ENCODE measurements at regions not wholly inside any gene's neighbourhood (a gene's known extent, or its start where the extent isn't known, plus 50 kb on each side); places are given as distances from the start of the nearest gene placed in this dataset.
"Not testable (repeated sequence)": the region's sequence is repeated elsewhere in the genome, so short reads cannot be mapped to it uniquely, and the experiment has no call there.

DNA sequence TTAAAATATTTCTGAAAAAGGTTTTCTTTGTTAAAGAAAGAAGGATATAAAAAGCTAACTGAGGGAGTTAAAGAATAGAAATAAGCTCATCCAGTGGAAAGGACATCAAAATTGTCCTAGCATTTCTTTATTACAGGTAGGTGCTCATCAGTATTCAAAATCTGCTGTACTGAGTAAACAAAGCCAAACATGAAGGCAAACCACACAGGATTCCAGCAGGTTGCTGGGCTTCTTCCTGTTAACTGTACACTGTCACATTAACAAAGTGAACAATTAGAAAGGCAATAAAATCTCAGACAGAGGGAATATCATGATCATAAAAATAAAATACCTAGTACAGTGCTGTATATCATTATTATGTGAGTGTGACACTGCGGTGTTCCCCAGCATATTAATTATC is 1541.0 kb downstream of the SLITRK5 start:
- H3K27ac Mint-ChIP-seq (ENCODE audit: unreplicated experiment), result no peak overlapping the region
- TF ChIP-seq, protein P1, sequence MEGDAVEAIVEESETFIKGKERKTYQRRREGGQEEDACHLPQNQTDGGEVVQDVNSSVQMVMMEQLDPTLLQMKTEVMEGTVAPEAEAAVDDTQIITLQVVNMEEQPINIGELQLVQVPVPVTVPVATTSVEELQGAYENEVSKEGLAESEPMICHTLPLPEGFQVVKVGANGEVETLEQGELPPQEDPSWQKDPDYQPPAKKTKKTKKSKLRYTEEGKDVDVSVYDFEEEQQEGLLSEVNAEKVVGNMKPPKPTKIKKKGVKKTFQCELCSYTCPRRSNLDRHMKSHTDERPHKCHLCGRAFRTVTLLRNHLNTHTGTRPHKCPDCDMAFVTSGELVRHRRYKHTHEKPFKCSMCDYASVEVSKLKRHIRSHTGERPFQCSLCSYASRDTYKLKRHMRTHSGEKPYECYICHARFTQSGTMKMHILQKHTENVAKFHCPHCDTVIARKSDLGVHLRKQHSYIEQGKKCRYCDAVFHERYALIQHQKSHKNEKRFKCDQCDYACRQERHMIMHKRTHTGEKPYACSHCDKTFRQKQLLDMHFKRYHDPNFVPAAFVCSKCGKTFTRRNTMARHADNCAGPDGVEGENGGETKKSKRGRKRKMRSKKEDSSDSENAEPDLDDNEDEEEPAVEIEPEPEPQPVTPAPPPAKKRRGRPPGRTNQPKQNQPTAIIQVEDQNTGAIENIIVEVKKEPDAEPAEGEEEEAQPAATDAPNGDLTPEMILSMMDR (IDR thresholded peaks at IDR 0.05; ENCODE audit: unreplicated experiment), result no peak

DNA sequence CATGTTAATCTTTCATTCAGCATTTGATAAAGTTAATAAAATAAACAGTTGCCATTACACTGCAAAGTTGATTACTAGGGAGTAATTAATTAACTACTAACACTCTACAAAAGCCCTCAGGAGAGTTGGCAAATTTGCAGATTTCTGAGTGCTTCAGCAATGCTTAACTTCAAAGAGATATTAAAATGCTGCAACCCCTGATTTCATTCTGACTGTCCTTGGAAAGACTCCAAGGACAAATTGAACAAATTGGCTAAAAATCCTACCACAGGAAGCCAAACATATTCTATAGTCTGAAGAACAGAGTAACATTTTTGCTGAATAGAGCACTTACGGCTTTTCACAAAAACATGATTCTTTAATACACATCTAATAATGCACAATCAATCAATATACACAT is 1543.0 kb downstream of the SLITRK5 start:
- no peak for DNase-seq (ENCODE audit: low spot score)
- Mint-ChIP-seq H3K27ac (ENCODE audit: unreplicated experiment) (no peak overlapping the region), H3K36me3 (ENCODE audit: low read depth, unreplicated experiment) (no peaks in the 10 kb centered on the region), H3K4me1 (ENCODE audit: unreplicated experiment) (no peaks in the 10 kb centered on the region), H3K4me3 (ENCODE audit: unreplicated experiment) (no peak overlapping the region), H3K9me3 (ENCODE audit: unreplicated experiment) (no peaks in the 10 kb centered on the region), H3K27me3 (ENCODE audit: unreplicated experiment) (no peaks in the 10 kb centered on the region)
- TF ChIP-seq, protein P1 (IDR thresholded peaks at IDR 0.05; ENCODE audit: unreplicated experiment), result no peak

More for the DNA sequence above, 1541.0 kb downstream of the SLITRK5 start:
- Mint-ChIP-seq H3K4me1 (ENCODE audit: unreplicated experiment) (no peaks in the 10 kb centered on the region), H3K36me3 (ENCODE audit: low read depth, unreplicated experiment) (no peaks in the 10 kb centered on the region), H3K4me3 (ENCODE audit: unreplicated experiment) (no peak overlapping the region), H3K27me3 (ENCODE audit: unreplicated experiment) (no peaks in the 10 kb centered on the region), H3K9me3 (ENCODE audit: unreplicated experiment) (no peaks in the 10 kb centered on the region)
- no peak for DNase-seq (ENCODE audit: low spot score)

DNA sequence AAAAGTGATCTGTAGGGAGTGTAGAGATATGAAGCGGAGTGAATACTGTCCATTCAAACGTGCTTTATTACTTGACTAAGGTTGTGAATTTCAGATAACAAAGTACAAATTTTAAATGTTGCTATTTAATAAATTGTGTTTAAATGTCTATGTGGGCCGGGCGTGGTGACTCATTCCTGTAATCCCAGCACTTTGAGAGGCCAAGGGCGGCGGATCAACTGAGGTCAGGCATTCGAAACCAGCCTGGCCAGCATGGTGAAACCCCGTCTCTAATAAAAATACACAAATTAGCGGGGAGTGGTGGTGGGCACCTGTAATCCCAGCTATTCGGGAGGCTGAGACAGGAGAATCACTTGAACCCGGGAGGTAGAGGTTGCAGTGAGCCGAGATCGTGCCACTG is 1544.1 kb downstream of the SLITRK5 start:
- not testable (repeated sequence) for H3K27ac Mint-ChIP-seq (ENCODE audit: unreplicated experiment); DNase-seq (ENCODE audit: low spot score); H3K27me3 Mint-ChIP-seq (ENCODE audit: unreplicated experiment); H3K36me3 Mint-ChIP-seq (ENCODE audit: low read depth, unreplicated experiment); H3K4me3 Mint-ChIP-seq (ENCODE audit: unreplicated experiment); H3K4me1 Mint-ChIP-seq (ENCODE audit: unreplicated experiment); H3K9me3 Mint-ChIP-seq (ENCODE audit: unreplicated experiment)

DNA sequence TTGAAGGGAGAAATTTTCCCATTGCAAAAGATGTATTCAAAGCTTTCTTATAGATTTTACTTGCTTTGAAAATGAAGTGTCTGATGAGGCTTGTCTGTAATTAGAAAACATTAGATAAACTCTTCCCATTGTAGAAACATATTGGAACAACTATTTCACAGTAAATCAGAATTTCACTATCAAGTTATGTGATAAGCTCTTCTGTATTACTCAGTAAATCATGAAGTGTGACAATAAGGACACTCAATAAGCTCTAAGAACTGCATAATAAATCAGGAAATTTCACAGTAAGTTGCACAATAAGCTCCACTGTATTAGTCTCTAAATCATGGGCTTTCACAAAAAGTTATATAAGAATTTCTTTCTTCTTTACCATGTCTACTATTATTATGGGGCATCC is 1546.6 kb downstream of the SLITRK5 start:
- no peaks in the 10 kb centered on the region for H3K4me1 Mint-ChIP-seq (ENCODE audit: unreplicated experiment)
- H3K27ac Mint-ChIP-seq (ENCODE audit: unreplicated experiment), result no peak overlapping the region
- H3K9me3 Mint-ChIP-seq (ENCODE audit: unreplicated experiment), result no peaks in the 10 kb centered on the region
- no peak for DNase-seq (ENCODE audit: low spot score)
- no peak overlapping the region for H3K4me3 Mint-ChIP-seq (ENCODE audit: unreplicated experiment)
- H3K36me3 Mint-ChIP-seq (ENCODE audit: low read depth, unreplicated experiment), result no peaks in the 10 kb centered on the region
- peaks cover 1% of the 10 kb centered on the region for H3K27me3 Mint-ChIP-seq (ENCODE audit: unreplicated experiment)
- TF ChIP-seq, protein P1 (IDR thresholded peaks at IDR 0.05; ENCODE audit: unreplicated experiment), result no peak

DNA sequence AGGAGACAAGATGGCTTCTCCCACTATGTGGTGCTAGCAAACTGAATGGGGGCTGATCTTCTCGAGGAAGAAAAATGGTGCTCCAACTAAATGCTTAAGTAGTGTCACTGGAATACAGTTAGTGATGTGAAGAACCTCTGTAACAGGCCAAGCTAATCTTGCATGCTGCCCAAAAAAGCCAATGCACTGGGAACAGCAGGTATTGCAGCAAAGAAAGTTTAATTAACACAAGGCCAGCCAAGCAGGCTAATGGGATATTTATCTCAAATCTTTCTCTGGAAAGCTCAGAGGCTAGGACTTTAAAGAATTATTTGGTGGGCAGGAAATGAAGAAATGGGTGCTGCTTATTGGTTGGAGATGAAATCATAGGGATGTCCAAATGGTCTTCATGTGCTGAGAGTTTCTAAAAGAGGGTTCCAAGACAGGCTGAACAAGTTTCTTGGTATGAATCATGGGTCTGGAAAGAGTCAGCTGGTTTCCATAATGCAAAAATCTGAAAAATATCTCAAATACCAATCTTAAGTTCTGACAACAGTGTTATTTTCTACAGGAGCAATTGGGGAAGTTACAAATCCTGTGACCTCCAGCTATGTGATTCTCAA is 1550.5 kb downstream of the SLITRK5 start:
- Mint-ChIP-seq H3K4me1 (ENCODE audit: unreplicated experiment) (no peaks in the 10 kb centered on the region), H3K27ac (ENCODE audit: unreplicated experiment) (no peak overlapping the region), H3K36me3 (ENCODE audit: low read depth, unreplicated experiment) (no peaks in the 10 kb centered on the region), H3K9me3 (ENCODE audit: unreplicated experiment) (no peaks in the 10 kb centered on the region), H3K4me3 (ENCODE audit: unreplicated experiment) (no peak overlapping the region), H3K27me3 (ENCODE audit: unreplicated experiment) (peaks cover 1% of the 10 kb centered on the region)
- no peak for DNase-seq (ENCODE audit: low spot score)
- TF ChIP-seq, protein P1 (IDR thresholded peaks at IDR 0.05; ENCODE audit: unreplicated experiment), result no peak
